Vagina (tissue), 2 donors: ENCODE measurements at regions not wholly inside any gene's neighbourhood (a gene's known extent, or its start where the extent isn't known, plus 50 kb on each side); places are given as distances from the start of the nearest gene placed in this dataset.
"Not testable (repeated sequence)": the region's sequence is repeated elsewhere in the genome, so short reads cannot be mapped to it uniquely, and the experiment has no call there.

Experiments used
- POLR2A ChIP-seq, 2 donors: fragments of 450-650 bp; IDR thresholded peaks; one replicate each; pipeline ENCODE4 v1.6.1; 2017; ENCODE audit warnings: antibody characterized with exemption in 2 of 2, mild to moderate bottlenecking in 2 of 2, moderate library complexity in 2 of 2
- POLR2AphosphoS5 ChIP-seq, 2 donors: sonication (generic); formaldehyde crosslinking; IDR thresholded peaks; one replicate each; pipeline ENCODE4 v1.9.0; 2017; ENCODE audit warnings: antibody characterized with exemption in 2 of 2, mild to moderate bottlenecking in 2 of 2, low read depth in 1 of 2; ENCODE audit not compliant: insufficient read depth in 1 of 2
- TF ChIP-seq, protein P1 (sequence below), 3 experiments: fragments of 450-650 bp in 2 of 3; fragments of 200-600 bp in 1 of 3; sonication (generic) in 1 of 3; IDR thresholded peaks; one replicate each; pipeline ENCODE4 v1.5.1; 2017 to 2019; ENCODE audit warnings: antibody characterized with exemption in 3 of 3, mild to moderate bottlenecking in 2 of 3, moderate library complexity in 2 of 3

DNA sequence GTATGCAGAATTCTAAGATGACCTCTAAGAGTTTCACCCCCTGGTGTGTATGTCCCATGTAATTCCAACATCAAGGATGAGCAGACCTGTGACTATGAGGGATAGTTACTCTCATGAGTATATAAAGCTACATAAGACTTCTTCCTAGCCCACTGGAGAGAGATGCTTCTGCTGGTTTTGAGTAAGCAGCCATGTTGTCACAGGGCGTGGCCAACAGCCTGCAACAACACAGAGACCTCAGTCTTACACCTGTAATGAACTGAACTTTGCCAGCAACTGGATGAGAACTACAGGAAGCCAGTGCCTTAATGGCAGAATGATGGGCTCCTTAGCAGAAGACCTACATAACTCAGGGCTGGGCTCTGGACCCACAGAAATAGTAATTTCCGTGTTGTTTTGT lies 120.9 kb downstream of the GOLGA6L6 start:
- TF ChIP-seq, protein P1, sequence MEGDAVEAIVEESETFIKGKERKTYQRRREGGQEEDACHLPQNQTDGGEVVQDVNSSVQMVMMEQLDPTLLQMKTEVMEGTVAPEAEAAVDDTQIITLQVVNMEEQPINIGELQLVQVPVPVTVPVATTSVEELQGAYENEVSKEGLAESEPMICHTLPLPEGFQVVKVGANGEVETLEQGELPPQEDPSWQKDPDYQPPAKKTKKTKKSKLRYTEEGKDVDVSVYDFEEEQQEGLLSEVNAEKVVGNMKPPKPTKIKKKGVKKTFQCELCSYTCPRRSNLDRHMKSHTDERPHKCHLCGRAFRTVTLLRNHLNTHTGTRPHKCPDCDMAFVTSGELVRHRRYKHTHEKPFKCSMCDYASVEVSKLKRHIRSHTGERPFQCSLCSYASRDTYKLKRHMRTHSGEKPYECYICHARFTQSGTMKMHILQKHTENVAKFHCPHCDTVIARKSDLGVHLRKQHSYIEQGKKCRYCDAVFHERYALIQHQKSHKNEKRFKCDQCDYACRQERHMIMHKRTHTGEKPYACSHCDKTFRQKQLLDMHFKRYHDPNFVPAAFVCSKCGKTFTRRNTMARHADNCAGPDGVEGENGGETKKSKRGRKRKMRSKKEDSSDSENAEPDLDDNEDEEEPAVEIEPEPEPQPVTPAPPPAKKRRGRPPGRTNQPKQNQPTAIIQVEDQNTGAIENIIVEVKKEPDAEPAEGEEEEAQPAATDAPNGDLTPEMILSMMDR (IDR thresholded peaks at IDR 0.05): not testable (repeated sequence)
- not testable (repeated sequence) for TF ChIP-seq POLR2A (IDR thresholded peaks at IDR 0.05); POLR2AphosphoS5 (IDR thresholded peaks at IDR 0.05; ENCODE audit: insufficient read depth in 1 of 2, low read depth in 1 of 2)
